Lower leg skin (tissue), 4 donors: ENCODE measurements at regions not wholly inside any gene's neighbourhood (a gene's known extent, or its start where the extent isn't known, plus 50 kb on each side); places are given as distances from the start of the nearest gene placed in this dataset.

Experiments used
- DNase-seq, 2 donors: peaks; one replicate each; pipeline ENCODE4 v3.0.0-alpha.2; 2019; ENCODE audit warnings: low spot score in 2 of 2
- H3K4me3 ChIP-seq: fragments of 200-600 bp; sonication (generic); 2 replicates; pipeline ENCODE4 v1.5.1; 2017; ENCODE audit warnings: mild to moderate bottlenecking, low read depth; ENCODE audit not compliant: poor library complexity, severe bottlenecking
- CTCF ChIP-seq, 3 donors: fragments of 450-650 bp; IDR thresholded peaks; one replicate each; pipeline ENCODE4 v1.5.1; 2016; ENCODE audit warnings: antibody characterized with exemption in 3 of 3, mild to moderate bottlenecking in 3 of 3, moderate library complexity in 2 of 3
- POLR2A ChIP-seq, 2 donors: fragments of 450-650 bp; IDR thresholded peaks; one replicate each; pipeline ENCODE4 v1.6.1; 2016 to 2017; ENCODE audit warnings: antibody characterized with exemption in 2 of 2, mild to moderate bottlenecking in 1 of 2, moderate library complexity in 1 of 2
- WGBS, 2 donors: methylation state at CpG; one replicate each; pipeline ENCODE4 v1.1.5; 2018; 5-methylcytosine and 5-hydroxymethylcytosine counted together
- intact Hi-C: fragments of 100-400 bp; cut with DNase I; formaldehyde crosslinking; loops from one replicate; pipeline ENCODE4 v1.15.0; 2023; ENCODE audit warnings: low total_unique reads

DNA sequence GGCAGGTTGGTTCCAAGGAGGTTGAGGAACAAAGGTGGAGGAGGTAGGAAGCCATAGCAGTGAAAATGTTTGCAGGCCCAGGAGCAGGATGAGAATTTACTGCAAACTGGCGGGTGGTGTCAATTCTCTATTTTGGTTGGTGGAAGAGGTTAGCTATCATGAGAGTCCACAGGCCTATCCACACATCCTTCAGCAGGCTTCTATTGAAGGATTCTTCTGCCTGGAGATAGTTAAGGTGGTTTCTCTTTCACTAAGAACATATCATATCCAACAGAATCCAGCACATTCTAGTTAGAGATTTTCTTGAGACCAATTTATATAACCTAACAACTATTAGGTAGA lies 68.9 kb upstream of the DYRK2 start:
- no peak overlapping the region for H3K4me3 ChIP-seq
- WGBS, 2 donors = 90 to 93% methylated on average over 1 of the region's 1 CpG
- TF ChIP-seq CTCF (IDR thresholded peaks at IDR 0.05) (no peak), POLR2A (IDR thresholded peaks at IDR 0.05) (no peak)
- no peak for DNase-seq
- intact Hi-C loops = no loop called here

- intact Hi-C loops = no loop called here
- TF ChIP-seq POLR2A (IDR thresholded peaks at IDR 0.05) = no peak
- WGBS, 2 donors = 50 to 55% methylated on average over 3 of the region's 3 CpGs
- no peak for DNase-seq
- H3K4me3 ChIP-seq = no peak overlapping the region
These were observed 66.2 kb upstream of the DYRK2 start for GRCh38 chr12:67582238-67582834.

DNA sequence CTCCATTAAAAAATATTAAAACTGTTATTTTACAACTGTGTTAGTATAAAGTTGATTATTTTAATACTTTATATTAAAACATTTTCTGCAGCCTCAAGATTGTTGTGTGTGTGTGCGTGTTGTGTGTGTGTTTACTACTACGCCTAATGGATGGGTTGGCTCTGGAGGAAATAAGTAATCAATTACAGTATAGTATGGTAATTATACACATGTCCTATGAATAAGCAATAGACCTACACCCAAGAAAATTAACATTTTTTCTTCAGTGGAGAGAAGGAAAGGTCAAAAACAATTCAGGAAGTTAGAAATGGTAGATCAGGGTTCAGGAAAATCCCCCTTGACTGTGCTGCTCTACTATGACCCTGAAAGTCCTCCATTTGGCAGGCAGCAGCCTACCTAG lies 65.7 kb upstream of the DYRK2 start:
- 96% methylated on average over 2 of the region's 2 CpGs for WGBS, 2 donors
- intact Hi-C loops = no loop called here
- H3K4me3 ChIP-seq = no peak overlapping the region
- DNase-seq = no peak
- TF ChIP-seq POLR2A (IDR thresholded peaks at IDR 0.05) (no peak), CTCF (IDR thresholded peaks at IDR 0.05) (no peak)

DNA sequence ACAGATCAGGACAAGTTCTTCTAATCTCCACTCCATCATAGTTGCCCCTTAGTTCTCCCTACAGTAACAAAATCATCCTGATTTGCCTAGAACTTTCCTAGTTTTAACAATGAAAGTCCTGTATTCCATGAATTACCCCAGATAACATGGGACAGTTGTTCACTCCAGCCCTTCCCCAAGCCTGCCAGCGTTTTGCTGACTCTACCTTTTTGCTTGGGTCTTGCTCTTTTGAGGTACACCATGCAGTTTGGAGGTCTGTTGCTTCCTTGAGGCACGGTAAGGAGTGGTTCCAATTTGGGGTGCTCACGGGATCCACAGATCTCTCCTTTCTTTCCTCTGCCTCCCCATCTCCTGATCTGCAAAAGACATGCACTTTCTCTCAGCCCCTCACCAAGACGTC lies 61.6 kb upstream of the DYRK2 start:
- WGBS, 2 donors = 85 to 92% methylated on average over 4 of the region's 4 CpGs
- DNase-seq = no peak
- intact Hi-C loops = no loop called here
- TF ChIP-seq POLR2A (IDR thresholded peaks at IDR 0.05) = no peak
- TF ChIP-seq CTCF (IDR thresholded peaks at IDR 0.05) = no peak
- no peak overlapping the region for H3K4me3 ChIP-seq

GRCh38 chr12:67589078-67589477 lies 59.5 kb upstream of the DYRK2 start:
- 76 to 94% methylated on average over 3 of the region's 3 CpGs for WGBS, 2 donors
- no peak overlapping the region for H3K4me3 ChIP-seq
- DNase-seq = no peak
- TF ChIP-seq POLR2A (IDR thresholded peaks at IDR 0.05) (no peak), CTCF (IDR thresholded peaks at IDR 0.05) (no peak)
- intact Hi-C loops = no loop called here

- WGBS, 2 donors = 37 to 41% methylated on average over 4 of the region's 4 CpGs
- no peak for DNase-seq
- intact Hi-C loops = loop anchor here (5.0 kb wide), 1 partner anchor 127 kb away; no protein-coding TSS in a partner anchor
- TF ChIP-seq POLR2A (IDR thresholded peaks at IDR 0.05) (no peak), CTCF (IDR thresholded peaks at IDR 0.05) (no peak)
- no peak overlapping the region for H3K4me3 ChIP-seq
These were observed 58.3 kb upstream of the DYRK2 start for GRCh38 chr12:67590149-67590790.
